IMR-90 (cell line): ENCODE measurements at regions not wholly inside any gene's neighbourhood (a gene's known extent, or its start where the extent isn't known, plus 50 kb on each side); places are given as distances from the start of the nearest gene placed in this dataset.

ENCODE experiments used
- CHD1 ChIP-seq: IDR thresholded peaks from 2 replicates; pipeline ENCODE4 v1.6.1; 2012; ENCODE audit warnings: low read depth, low read length, improper control_type of control experiment
- MAFK ChIP-seq: IDR thresholded peaks from 2 replicates; pipeline ENCODE4 v1.6.1; 2012; ENCODE audit warnings: low read depth, low read length, improper control_type of control experiment
- MXI1 ChIP-seq: IDR thresholded peaks from 2 replicates; pipeline ENCODE4 v1.6.1; 2012; ENCODE audit warnings: low read depth, mild to moderate bottlenecking, low read length, moderate library complexity, borderline replicate concordance
- POLR2A ChIP-seq: IDR thresholded peaks from 2 replicates; pipeline ENCODE4 v1.6.1; 2012; ENCODE audit warnings: mild to moderate bottlenecking, low read depth, low read length
- RAD21 ChIP-seq: IDR thresholded peaks from 2 replicates; pipeline ENCODE4 v1.6.1; 2012; ENCODE audit warnings: low read length, improper control_type of control experiment
- RCOR1 ChIP-seq: IDR thresholded peaks from 2 replicates; pipeline ENCODE4 v1.6.1; 2012; ENCODE audit warnings: mild to moderate bottlenecking, low read length, improper control_type of control experiment; ENCODE audit not compliant: insufficient replicate concordance
- RFX5 ChIP-seq: IDR thresholded peaks from 2 replicates; pipeline ENCODE4 v1.8.0; 2012; ENCODE audit warnings: low read depth, mild to moderate bottlenecking, low read length, moderate library complexity
- SMC3 ChIP-seq: fragments of 150-350 bp; IDR thresholded peaks from 2 replicates; pipeline ENCODE4 v1.6.1; 2016; ENCODE audit warnings: low read depth, mild to moderate bottlenecking, antibody characterized with exemption, low read length, moderate library complexity
- TF ChIP-seq, protein P1 (sequence below): conservative IDR thresholded peaks from 2 replicates; pipeline ENCODE4 v1.5.1; 2012; ENCODE audit warnings: mild to moderate bottlenecking, low read depth, low read length, improper control_type of control experiment
- TF ChIP-seq, protein P2 (sequence below): fragments of 150-350 bp; IDR thresholded peaks from 2 replicates; pipeline ENCODE4 v1.6.1; 2017; ENCODE audit warnings: mild to moderate bottlenecking, antibody characterized with exemption, low read length, low read depth

- TF ChIP-seq, protein P1, sequence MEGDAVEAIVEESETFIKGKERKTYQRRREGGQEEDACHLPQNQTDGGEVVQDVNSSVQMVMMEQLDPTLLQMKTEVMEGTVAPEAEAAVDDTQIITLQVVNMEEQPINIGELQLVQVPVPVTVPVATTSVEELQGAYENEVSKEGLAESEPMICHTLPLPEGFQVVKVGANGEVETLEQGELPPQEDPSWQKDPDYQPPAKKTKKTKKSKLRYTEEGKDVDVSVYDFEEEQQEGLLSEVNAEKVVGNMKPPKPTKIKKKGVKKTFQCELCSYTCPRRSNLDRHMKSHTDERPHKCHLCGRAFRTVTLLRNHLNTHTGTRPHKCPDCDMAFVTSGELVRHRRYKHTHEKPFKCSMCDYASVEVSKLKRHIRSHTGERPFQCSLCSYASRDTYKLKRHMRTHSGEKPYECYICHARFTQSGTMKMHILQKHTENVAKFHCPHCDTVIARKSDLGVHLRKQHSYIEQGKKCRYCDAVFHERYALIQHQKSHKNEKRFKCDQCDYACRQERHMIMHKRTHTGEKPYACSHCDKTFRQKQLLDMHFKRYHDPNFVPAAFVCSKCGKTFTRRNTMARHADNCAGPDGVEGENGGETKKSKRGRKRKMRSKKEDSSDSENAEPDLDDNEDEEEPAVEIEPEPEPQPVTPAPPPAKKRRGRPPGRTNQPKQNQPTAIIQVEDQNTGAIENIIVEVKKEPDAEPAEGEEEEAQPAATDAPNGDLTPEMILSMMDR = no peak
- no peak for TF ChIP-seq MAFK
- no peak for TF ChIP-seq POLR2A
- no peak for TF ChIP-seq MXI1
- no peak for TF ChIP-seq CHD1
- TF ChIP-seq, protein P2, sequence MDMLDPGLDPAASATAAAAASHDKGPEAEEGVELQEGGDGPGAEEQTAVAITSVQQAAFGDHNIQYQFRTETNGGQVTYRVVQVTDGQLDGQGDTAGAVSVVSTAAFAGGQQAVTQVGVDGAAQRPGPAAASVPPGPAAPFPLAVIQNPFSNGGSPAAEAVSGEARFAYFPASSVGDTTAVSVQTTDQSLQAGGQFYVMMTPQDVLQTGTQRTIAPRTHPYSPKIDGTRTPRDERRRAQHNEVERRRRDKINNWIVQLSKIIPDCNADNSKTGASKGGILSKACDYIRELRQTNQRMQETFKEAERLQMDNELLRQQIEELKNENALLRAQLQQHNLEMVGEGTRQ = no peak
- no peak for TF ChIP-seq RAD21
- TF ChIP-seq SMC3 = no peak
- TF ChIP-seq RCOR1 = no peak
- no peak for TF ChIP-seq RFX5
These were observed 724.8 kb upstream of the GRAMD2B start for GRCh38 chr5:125698420-125698819.
